NCI-H460 (cell line): ENCODE measurements at regions not wholly inside any gene's neighbourhood (a gene's known extent, or its start where the extent isn't known, plus 50 kb on each side); places are given as distances from the start of the nearest gene placed in this dataset.
A peak's percentile ranks its signal among the peaks of the same experiment; 100 is the strongest.

Experiments
- DNase-seq: peaks from one replicate; pipeline ENCODE4 v3.0.0-alpha.2; 2016; ENCODE audit warnings: low read depth; ENCODE audit errors: extremely low read depth

DNA sequence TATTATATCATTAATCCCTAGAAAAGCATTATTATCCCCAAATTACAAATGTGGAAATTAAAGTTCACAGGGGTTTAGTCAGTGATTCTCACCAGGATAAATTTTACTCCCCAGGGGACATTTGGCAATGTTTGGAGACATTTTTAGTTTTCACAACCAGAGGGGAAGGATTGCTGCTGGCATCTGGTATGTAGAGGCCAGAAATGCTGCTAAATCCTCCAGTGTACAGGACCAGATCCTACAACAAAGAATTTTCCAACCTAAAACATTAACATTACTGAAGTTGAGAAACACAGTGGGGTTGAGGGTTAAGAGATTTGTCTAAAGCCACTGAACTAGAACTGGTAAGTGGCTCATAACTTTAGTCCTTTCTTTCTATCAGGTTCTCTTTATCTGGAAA is 162.0 kb upstream of the SYT6 start:
- no peak for DNase-seq

DNA sequence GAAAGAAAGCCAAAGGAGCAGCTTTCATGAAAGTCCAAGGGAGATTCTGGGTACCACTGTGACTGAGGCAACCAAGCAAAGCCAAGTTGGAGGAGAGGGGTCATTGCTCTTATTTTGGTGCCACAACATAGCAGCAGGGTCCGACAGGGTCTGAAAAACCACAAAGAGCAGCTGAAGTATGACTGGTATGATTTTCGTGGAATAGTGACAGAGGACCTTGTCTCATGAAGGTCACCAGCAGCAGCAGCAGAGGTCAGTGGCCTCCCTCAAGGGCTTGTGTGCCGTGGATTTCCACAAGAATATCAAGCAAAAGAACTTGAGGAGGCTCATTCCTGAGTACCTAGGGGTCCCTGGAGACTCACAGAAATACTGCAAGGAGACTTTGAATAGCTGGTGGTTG is 160.9 kb upstream of the SYT6 start:
- no peak for DNase-seq

- no peak for DNase-seq
These were observed 160.4 kb upstream of the SYT6 start for GRCh38 chr1:114314098-114314497.

DNA sequence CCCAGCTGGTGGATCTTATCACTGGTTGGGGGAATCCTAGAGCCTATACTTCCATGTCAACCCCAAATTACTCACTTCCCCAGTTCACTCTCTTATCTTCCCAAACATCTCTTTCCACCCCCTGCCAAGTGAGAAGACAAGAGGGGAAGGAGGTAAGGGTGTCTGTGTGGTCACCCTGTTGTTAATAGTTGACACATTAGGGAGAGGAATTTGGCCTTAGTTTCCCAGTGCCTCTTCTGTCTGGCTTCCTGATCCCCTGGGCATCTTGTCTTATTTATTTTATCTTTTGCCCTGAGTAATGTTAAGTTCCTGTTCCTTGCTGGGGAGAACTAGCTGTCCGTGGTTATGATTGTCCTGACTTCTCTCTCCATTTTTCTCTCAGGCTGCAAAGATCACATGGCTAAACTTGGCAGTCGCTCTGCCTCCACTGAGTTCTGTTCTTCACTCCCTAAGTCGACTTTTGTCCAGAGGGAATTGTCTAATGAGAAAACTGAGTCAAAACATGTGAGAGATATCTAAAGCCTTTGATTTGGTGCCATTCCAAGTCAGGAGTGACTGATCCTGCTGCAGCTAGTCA is 157.1 kb upstream of the SYT6 start:
- no peak for DNase-seq

DNA sequence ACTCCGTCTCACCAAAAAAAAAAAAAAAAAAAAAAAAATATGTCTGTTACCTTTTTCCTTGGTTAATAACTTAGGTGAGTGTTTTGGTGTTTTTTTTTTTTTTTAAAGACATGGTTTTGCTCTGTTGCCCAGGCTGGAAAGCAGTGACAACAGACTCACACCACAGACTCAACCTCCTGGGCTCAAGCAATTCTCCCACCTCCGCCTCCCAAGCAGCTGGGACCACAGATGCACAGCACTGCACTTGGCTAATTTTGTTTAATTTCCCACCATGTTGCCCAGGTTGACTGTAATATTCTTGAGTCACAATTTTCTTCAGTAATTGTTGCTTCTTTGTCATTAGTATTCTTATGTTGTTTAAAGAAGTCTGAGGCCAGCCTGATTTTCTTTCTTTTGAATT is 149.2 kb upstream of the SYT6 start:
- no peak for DNase-seq

GRCh38 chr1:114299331-114299975 is 145.8 kb upstream of the SYT6 start:
- no peak for DNase-seq

GRCh38 chr1:114298008-114298407 is 144.3 kb upstream of the SYT6 start:
- DNase-seq, result no peak

GRCh38 chr1:114296413-114296812 is 142.7 kb upstream of the SYT6 start:
- DNase-seq, result no peak

GRCh38 chr1:114295321-114295720 is 141.7 kb upstream of the SYT6 start:
- DNase-seq, result no peak

DNA sequence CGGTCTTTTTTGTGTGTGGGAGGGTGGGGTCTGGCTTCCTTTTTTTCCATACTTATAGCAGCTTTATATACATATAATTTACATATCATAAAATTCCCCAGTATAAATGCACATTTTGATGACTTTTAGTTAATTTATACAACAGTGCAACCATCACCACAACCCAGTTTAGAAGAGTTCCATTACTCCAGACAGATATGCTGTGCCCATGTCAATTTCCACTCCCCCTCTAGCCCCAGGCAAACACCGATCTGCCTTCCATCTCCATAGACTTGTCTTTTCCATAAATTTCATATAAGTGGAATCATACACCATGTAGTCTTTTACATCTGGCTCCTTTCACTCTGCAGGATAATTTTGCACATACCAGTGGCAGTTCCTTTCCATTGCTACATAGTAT is 139.2 kb upstream of the SYT6 start:
- no peak for DNase-seq

DNA sequence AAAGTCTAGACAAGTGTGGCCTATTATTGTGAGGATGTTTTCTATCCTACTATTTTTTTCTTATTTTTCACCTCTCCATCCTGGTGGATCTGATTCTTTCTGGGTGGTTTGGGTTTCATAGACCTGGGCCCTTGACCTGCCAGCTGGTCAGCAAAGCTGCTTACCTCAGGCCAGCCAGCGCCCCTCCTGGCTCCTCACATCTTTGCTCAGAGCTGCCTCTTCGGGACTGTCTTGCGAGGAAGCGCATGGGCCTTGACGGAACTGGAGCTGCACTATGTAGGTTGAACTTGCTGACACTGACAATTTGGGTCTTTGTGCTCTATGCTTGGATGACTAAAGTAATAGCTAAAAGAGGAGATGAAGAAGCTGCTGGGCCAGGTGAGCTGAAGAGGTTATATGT is 138.5 kb upstream of the SYT6 start:
- no peak for DNase-seq

DNA sequence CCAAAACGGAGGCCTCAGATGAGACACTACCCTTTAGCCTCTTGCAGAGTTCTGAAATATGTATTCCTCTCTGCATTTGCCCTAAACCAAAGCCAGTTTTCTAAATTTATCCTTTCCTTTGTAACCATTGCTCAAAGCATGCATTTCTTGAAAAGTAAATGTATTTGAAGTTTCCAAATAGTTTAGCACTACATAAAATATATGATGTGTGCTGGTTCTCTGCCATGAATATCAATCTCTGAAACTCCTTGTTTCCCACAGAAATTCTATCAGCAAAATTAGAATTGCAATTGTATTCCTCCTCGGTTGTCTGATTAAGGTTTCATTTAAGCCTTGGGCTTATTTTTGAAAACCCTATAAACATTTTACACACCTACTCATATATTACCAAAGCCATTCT is 137.1 kb upstream of the SYT6 start:
- no peak for DNase-seq

- no peak for DNase-seq
These were observed 136.7 kb upstream of the SYT6 start for GRCh38 chr1:114290341-114290740.

DNA sequence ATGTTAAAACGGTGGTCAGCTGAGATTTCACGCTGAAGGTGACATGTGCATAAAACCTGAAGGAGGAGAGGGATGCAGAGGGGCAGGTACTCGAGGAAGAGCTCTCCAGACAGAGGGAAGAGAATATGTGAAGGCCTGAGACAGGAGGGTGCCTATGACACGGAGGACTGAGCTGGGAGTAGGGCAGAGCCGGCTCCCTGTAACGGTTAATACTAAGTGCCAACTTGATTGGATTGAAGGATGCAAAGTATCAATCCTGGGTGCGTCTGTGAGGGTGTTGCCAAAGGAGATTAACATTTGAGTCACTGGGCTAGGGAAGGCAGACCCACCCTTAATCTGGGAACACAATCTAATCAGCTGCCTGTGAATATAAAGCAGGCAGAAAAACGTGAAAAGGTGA is 136.2 kb upstream of the SYT6 start:
- no peak for DNase-seq

DNA sequence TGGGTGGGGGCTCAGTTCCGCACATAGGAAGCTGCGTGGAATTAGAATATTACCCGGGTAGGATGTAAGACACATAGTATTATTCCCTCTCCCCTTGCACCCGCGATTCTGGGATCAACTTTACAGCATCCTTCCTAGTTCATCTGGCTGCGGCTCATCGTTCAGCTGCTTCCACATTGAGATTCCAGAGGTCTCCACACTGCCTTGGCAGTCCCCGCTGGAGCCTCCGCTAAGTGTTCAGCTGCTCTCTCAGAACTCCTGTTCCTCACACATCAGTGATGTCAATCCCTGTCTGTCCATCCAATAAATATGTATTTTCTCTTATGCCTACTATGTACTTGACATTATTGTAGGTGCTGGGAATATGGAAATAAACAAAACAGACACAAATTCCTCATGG is 135.6 kb upstream of the SYT6 start:
- no peak for DNase-seq

GRCh38 chr1:114286960-114287359 is 133.3 kb upstream of the SYT6 start:
- no peak for DNase-seq

DNA sequence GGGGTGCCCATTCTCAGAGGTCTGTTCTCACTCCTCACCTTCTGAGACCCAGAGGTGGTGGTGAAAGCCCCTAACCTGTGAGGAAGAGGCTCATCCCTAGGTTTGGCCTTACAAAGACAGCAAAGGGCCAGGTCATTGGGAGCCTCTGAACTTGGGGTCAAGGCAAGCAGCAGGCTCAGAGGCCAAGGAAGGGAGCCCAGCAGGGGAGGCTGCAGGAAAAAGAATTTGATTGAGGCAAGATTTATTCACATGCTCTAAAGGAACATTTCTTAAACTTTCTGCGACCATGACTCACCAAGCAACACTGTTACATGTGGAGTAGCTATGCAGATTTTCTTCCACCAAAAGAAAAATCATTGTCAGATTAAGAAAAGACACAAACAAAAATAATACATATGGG is 132.5 kb upstream of the SYT6 start:
- DNase-seq, result no peak

DNA sequence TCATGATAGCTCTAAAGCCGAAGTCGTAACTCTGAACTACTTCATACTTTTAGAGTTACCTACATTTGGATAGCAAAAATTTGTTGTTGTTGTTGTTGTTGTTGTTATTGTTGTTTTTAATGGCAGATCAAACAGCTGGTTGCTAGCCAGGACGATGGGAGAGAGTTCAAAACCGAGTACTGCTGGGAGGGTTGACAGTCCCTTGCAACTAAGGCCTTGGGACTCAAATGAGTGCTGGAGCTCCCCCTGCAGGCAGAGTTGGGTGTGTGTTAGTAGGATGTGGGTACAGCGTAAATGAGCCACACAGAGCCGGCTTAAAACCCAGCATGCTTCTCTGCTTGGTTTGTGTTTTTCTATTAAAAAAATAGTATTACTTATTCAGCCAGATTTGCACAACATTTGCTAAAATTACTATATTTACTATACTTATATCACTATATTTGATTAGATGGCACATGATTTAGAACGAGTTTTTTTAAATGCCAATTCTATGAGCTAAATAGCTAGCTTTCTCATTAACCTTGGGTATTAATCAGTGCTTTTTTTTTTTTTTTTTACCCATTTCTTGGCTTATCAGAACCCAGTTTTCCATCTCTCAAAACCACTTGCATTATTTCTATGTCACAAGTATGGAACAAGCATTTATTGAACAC is 129.2 kb upstream of the SYT6 start:
- peak; percentile 82 for DNase-seq

- no peak for DNase-seq
These were observed 125.2 kb upstream of the SYT6 start for GRCh38 chr1:114278911-114279310.

DNA sequence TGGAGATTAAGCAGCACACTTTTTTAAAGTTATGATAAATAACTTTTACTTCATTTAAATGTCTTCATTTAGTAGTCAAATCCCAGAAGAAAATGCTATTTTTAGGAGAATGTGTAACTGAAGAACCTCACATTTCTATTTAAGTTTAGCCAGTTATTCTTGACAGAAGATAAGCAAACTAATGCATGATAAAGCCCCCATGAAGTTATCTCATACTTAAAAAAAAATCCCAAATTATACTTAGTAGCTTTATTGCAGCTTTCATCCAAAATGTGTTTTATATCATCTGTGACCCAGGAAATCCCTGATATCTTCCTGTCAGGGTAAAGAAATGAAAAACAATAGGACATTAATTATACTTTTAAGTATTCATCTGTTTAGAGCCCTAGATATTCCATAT is 124.8 kb upstream of the SYT6 start:
- DNase-seq, result no peak

DNA sequence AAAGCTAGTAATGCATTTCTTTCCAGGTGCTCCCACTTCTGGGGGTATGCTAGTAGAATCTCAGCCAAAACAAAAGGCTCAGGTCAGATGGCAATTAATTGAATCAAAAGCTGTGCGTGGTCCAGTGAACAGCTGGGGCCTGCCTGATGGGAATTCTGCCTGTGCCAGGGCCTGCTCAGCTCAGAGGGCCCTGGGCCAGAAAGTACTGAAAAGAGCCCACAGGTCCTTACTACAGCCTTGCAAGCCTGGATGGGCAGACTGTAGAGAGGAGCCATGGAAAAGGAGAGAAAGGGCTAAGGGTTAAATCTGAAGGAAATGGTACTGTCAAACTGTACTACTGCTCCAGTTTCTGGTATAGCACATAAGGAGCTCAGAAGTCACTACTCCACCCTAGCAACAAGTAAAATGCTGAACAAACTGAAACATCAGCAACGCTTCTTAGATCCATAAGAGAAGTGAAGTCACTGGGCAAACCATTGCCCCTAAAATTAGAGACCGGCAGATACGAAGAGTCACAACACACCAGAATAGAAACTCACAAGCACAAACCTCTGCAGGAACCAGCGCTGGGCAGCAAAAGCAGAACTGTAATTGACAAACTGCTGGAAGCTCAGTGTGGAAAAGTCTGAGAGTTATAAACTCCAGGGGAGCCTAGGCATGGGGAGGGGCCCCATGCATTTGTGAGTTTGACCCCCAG is 121.1 kb upstream of the SYT6 start:
- DNase-seq, result no peak

- DNase-seq, result no peak
These were observed 118.9 kb upstream of the SYT6 start for GRCh38 chr1:114272593-114272992.
